ENCODE measurements at regions not wholly inside any gene's neighbourhood (a gene's known extent, or its start where the extent isn't known, plus 50 kb on each side); places are given as distances from the start of the nearest gene placed in this dataset.

GRCh38 chrX:3257471-3257870 lies 89.0 kb downstream of the MXRA5 start:
- Histone ChIP-seq H3K27ac (ENCODE audit: low read depth, low read length) (no peak overlapping the region), H3K36me3 (ENCODE audit: insufficient read depth, low read length) (no peaks in the 10 kb centered on the region), H3K4me3 (ENCODE audit: low read length) (no peak overlapping the region), H3K9ac (ENCODE audit: low read depth, low read length) (no peak overlapping the region), H3K27me3 (ENCODE audit: insufficient read depth, low read length) (no peaks in the 10 kb centered on the region), H3K9me3 (ENCODE audit: insufficient read depth, low read depth, low read length) (no peaks in the 10 kb centered on the region), H3K4me1 (ENCODE audit: insufficient read depth, low read length) (no peaks in the 10 kb centered on the region)
- WGBS: 89% methylated on average over 3 of the region's 3 CpGs

GRCh38 chrX:3256868-3257267 lies 89.6 kb downstream of the MXRA5 start:
- H3K9ac ChIP-seq (ENCODE audit: low read depth, low read length): no peak overlapping the region
- no peaks in the 10 kb centered on the region for H3K36me3 ChIP-seq (ENCODE audit: insufficient read depth, low read length)
- no peaks in the 10 kb centered on the region for H3K4me1 ChIP-seq (ENCODE audit: insufficient read depth, low read length)
- H3K9me3 ChIP-seq (ENCODE audit: insufficient read depth, low read depth, low read length): no peaks in the 10 kb centered on the region
- H3K27me3 ChIP-seq (ENCODE audit: insufficient read depth, low read length): no peaks in the 10 kb centered on the region
- no peak overlapping the region for H3K27ac ChIP-seq (ENCODE audit: low read depth, low read length)
- WGBS: 89% methylated on average over 3 of the region's 3 CpGs
- no peak overlapping the region for H3K4me3 ChIP-seq (ENCODE audit: low read length)

- H3K9ac ChIP-seq (ENCODE audit: low read depth, low read length): no peak overlapping the region
- H3K27ac ChIP-seq (ENCODE audit: low read depth, low read length): no peak overlapping the region
- no peaks in the 10 kb centered on the region for H3K9me3 ChIP-seq (ENCODE audit: insufficient read depth, low read depth, low read length)
- H3K27me3 ChIP-seq (ENCODE audit: insufficient read depth, low read length): no peaks in the 10 kb centered on the region
- H3K4me3 ChIP-seq (ENCODE audit: low read length): no peak overlapping the region
- no peaks in the 10 kb centered on the region for H3K36me3 ChIP-seq (ENCODE audit: insufficient read depth, low read length)
- whole genome bisulfite sequencing: 86% methylated on average over 2 of the region's 3 CpGs
- no peaks in the 10 kb centered on the region for H3K4me1 ChIP-seq (ENCODE audit: insufficient read depth, low read length)
Measured at GRCh38 chrX:3252744-3253143, 93.7 kb downstream of the MXRA5 start.

GRCh38 chrX:3250966-3251365 lies 95.5 kb downstream of the MXRA5 start:
- no peaks in the 10 kb centered on the region for H3K36me3 ChIP-seq (ENCODE audit: insufficient read depth, low read length)
- WGBS: 100% methylated on average over 1 of the region's 2 CpGs
- no peaks in the 10 kb centered on the region for H3K9me3 ChIP-seq (ENCODE audit: insufficient read depth, low read depth, low read length)
- no peak overlapping the region for H3K4me3 ChIP-seq (ENCODE audit: low read length)
- H3K4me1 ChIP-seq (ENCODE audit: insufficient read depth, low read length): no peaks in the 10 kb centered on the region
- H3K27me3 ChIP-seq (ENCODE audit: insufficient read depth, low read length): no peaks in the 10 kb centered on the region
- no peak overlapping the region for H3K9ac ChIP-seq (ENCODE audit: low read depth, low read length)
- no peak overlapping the region for H3K27ac ChIP-seq (ENCODE audit: low read depth, low read length)

DNA sequence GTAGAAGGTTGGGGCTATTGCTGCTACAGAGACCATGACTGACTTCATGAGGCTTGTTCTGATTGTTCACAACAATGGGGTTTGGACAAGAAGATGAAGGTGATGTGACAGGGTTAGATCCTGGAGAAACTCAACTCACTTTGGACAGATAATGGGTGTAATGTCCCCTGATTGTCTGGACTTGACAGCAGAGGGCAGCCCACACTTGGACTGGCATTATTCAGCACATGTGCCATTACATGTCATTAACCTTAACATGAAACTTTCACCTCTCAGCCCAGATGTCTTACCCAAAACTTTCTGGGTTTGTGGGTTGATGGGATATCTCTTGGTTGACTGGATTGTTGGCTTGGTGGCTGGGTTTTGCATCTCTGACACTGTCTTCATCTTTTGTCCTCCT lies 101.5 kb downstream of the MXRA5 start:
- no peak overlapping the region for H3K27ac ChIP-seq (ENCODE audit: low read depth, low read length)
- no peak overlapping the region for H3K9ac ChIP-seq (ENCODE audit: low read depth, low read length)

GRCh38 chrX:3244203-3244743 lies 102.2 kb downstream of the MXRA5 start:
- Histone ChIP-seq H3K27ac (ENCODE audit: low read depth, low read length) (no peak overlapping the region), H3K36me3 (ENCODE audit: insufficient read depth, low read length) (no peaks in the 10 kb centered on the region), H3K4me3 (ENCODE audit: low read length) (no peak overlapping the region), H3K9ac (ENCODE audit: low read depth, low read length) (no peak overlapping the region), H3K9me3 (ENCODE audit: insufficient read depth, low read depth, low read length) (no peaks in the 10 kb centered on the region), H3K4me1 (ENCODE audit: insufficient read depth, low read length) (no peaks in the 10 kb centered on the region), H3K27me3 (ENCODE audit: insufficient read depth, low read length) (no peaks in the 10 kb centered on the region)
- 89% methylated on average over 6 of the region's 7 CpGs for WGBS

More for the DNA sequence above, 101.5 kb downstream of the MXRA5 start:
- H3K36me3 ChIP-seq (ENCODE audit: insufficient read depth, low read length): no peaks in the 10 kb centered on the region
- H3K9me3 ChIP-seq (ENCODE audit: insufficient read depth, low read depth, low read length): no peaks in the 10 kb centered on the region
- no peaks in the 10 kb centered on the region for H3K27me3 ChIP-seq (ENCODE audit: insufficient read depth, low read length)
- H3K4me3 ChIP-seq (ENCODE audit: low read length): no peak overlapping the region
- no peaks in the 10 kb centered on the region for H3K4me1 ChIP-seq (ENCODE audit: insufficient read depth, low read length)

- H3K4me1 ChIP-seq (ENCODE audit: insufficient read depth, low read length): no peaks in the 10 kb centered on the region
- H3K9me3 ChIP-seq (ENCODE audit: insufficient read depth, low read depth, low read length): no peaks in the 10 kb centered on the region
- 100% methylated on average over 1 of the region's 4 CpGs for WGBS
- H3K36me3 ChIP-seq (ENCODE audit: insufficient read depth, low read length): no peaks in the 10 kb centered on the region
- no peak overlapping the region for H3K27ac ChIP-seq (ENCODE audit: low read depth, low read length)
- no peaks in the 10 kb centered on the region for H3K27me3 ChIP-seq (ENCODE audit: insufficient read depth, low read length)
- no peak overlapping the region for H3K4me3 ChIP-seq (ENCODE audit: low read length)
- no peak overlapping the region for H3K9ac ChIP-seq (ENCODE audit: low read depth, low read length)
Measured at GRCh38 chrX:3232262-3232923, 114.1 kb downstream of the MXRA5 start.

DNA sequence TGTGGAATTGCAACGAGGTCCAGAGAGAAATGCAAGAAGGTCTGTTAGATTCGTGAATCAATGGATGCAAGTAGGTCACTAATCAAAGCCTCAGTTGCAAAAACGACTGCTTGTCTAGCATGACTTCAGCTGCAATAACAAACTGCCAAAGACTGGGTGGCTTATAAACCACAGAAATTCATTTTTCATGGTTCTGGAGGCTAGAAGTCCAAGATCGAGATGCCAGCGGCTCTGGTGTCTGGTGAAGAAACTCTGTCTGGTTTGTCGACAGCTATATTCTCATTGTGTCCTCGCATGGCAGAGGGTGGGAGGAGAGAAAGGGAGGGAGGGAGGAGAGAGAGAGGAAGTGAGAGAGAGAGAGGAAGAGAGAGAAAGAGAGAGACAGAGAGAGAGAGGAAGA lies 114.7 kb downstream of the MXRA5 start:
- WGBS: 50% methylated on average over 7 of the region's 7 CpGs
- Histone ChIP-seq H3K9ac (ENCODE audit: low read depth, low read length) (no peak overlapping the region), H3K9me3 (ENCODE audit: insufficient read depth, low read depth, low read length) (no peaks in the 10 kb centered on the region), H3K4me3 (ENCODE audit: low read length) (no peak overlapping the region), H3K36me3 (ENCODE audit: insufficient read depth, low read length) (no peaks in the 10 kb centered on the region), H3K27ac (ENCODE audit: low read depth, low read length) (no peak overlapping the region), H3K4me1 (ENCODE audit: insufficient read depth, low read length) (no peaks in the 10 kb centered on the region), H3K27me3 (ENCODE audit: insufficient read depth, low read length) (no peaks in the 10 kb centered on the region)

DNA sequence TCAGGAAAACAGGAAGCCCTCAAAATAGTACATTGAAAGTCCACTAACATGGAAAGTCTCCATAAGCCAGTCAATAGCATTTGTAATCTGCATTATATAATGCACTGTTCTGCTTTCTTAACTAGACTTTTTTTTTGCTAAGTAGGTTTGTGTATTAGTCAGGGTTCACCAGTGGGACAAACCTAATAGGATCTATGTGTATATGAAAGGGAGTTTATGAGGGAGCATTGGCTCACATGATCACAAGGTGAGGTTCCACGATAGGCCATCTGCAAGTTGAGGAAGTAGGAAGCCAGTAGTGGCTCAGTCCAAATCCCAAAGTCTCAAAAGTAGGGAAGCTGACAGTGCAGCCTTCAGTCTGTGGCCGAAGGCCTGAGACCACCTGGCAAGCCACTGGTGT lies 116.0 kb downstream of the MXRA5 start:
- Histone ChIP-seq H3K36me3 (ENCODE audit: insufficient read depth, low read length) (no peaks in the 10 kb centered on the region), H3K4me3 (ENCODE audit: low read length) (no peak overlapping the region), H3K9me3 (ENCODE audit: insufficient read depth, low read depth, low read length) (no peaks in the 10 kb centered on the region), H3K9ac (ENCODE audit: low read depth, low read length) (no peak overlapping the region), H3K27ac (ENCODE audit: low read depth, low read length) (no peak overlapping the region), H3K27me3 (ENCODE audit: insufficient read depth, low read length) (no peaks in the 10 kb centered on the region), H3K4me1 (ENCODE audit: insufficient read depth, low read length) (no peaks in the 10 kb centered on the region)
- 96% methylated on average over 2 of the region's 2 CpGs for WGBS

DNA sequence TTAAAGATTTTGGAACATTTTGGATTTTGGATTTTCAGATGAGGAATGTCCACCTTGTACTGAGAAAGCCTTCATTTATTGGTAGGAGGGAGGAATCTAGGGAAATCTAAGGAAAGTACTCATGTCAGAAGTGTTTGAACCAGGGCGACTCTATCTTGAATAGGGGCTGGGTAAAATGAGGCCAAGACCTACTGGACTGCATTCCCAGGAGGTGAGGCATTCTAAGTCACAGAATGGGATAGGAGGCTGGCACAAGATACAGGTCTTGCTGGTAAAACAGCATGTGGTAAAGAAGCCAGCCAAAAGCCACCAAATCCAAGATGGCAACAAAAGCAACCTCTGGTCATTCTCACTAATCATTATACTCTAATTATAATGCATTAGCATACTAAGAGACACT lies 118.9 kb downstream of the MXRA5 start:
- Histone ChIP-seq H3K4me1 (ENCODE audit: insufficient read depth, low read length) (no peaks in the 10 kb centered on the region), H3K27ac (ENCODE audit: low read depth, low read length) (no peak overlapping the region), H3K36me3 (ENCODE audit: insufficient read depth, low read length) (no peaks in the 10 kb centered on the region), H3K27me3 (ENCODE audit: insufficient read depth, low read length) (no peaks in the 10 kb centered on the region), H3K9me3 (ENCODE audit: insufficient read depth, low read depth, low read length) (no peaks in the 10 kb centered on the region), H3K9ac (ENCODE audit: low read depth, low read length) (no peak overlapping the region), H3K4me3 (ENCODE audit: low read length) (no peak overlapping the region)
- 89% methylated on average over 1 of the region's 1 CpG for whole genome bisulfite sequencing

GRCh38 chrX:3226087-3226486 lies 120.4 kb downstream of the MXRA5 start:
- Histone ChIP-seq H3K9me3 (ENCODE audit: insufficient read depth, low read depth, low read length) (no peaks in the 10 kb centered on the region), H3K27ac (ENCODE audit: low read depth, low read length) (no peak overlapping the region), H3K27me3 (ENCODE audit: insufficient read depth, low read length) (no peaks in the 10 kb centered on the region), H3K4me1 (ENCODE audit: insufficient read depth, low read length) (no peaks in the 10 kb centered on the region), H3K9ac (ENCODE audit: low read depth, low read length) (no peak overlapping the region), H3K36me3 (ENCODE audit: insufficient read depth, low read length) (no peaks in the 10 kb centered on the region), H3K4me3 (ENCODE audit: low read length) (no peak overlapping the region)
- 85% methylated on average over 2 of the region's 2 CpGs for WGBS

DNA sequence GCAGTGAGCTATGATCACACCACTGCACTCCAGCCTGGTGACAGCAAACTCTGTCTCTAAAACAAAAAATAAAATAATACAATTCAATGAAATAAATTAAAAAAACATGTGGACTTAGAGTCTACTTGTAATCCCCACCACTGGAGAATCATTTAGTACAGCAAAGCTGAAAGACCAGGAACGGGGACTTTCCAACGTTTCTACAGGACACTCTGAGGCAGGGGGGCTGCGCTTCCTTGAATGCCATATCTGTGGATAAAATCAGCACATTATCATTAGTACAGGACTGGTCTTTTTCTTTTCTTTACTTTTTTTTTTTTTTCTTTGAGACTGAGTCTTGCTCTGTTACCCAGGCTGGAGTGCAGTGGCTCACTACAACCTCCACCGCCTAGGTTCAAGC lies 124.8 kb downstream of the MXRA5 start:
- H3K27me3 ChIP-seq (ENCODE audit: insufficient read depth, low read length): no peaks in the 10 kb centered on the region

More for the DNA sequence above, 124.8 kb downstream of the MXRA5 start:
- 93% methylated on average over 3 of the region's 4 CpGs for WGBS
- Histone ChIP-seq H3K36me3 (ENCODE audit: insufficient read depth, low read length) (no peaks in the 10 kb centered on the region), H3K9me3 (ENCODE audit: insufficient read depth, low read depth, low read length) (no peaks in the 10 kb centered on the region), H3K27ac (ENCODE audit: low read depth, low read length) (no peak overlapping the region), H3K4me1 (ENCODE audit: insufficient read depth, low read length) (no peaks in the 10 kb centered on the region), H3K9ac (ENCODE audit: low read depth, low read length) (no peak overlapping the region), H3K4me3 (ENCODE audit: low read length) (no peak overlapping the region)
